ENCODE measurements at regions not wholly inside any gene's neighbourhood (a gene's known extent, or its start where the extent isn't known, plus 50 kb on each side); places are given as distances from the start of the nearest gene placed in this dataset.
"Not testable (repeated sequence)": the region's sequence is repeated elsewhere in the genome, so short reads cannot be mapped to it uniquely, and the experiment has no call there.

- TF ChIP-seq CTCF (IDR thresholded peaks at IDR 0.05) (no peak), FOXS1 (CRISPR knock-in tag; IDR thresholded peaks at IDR 0.05) (no peak), POLR2AphosphoS2 (conservative IDR thresholded peaks at IDR 0.05; ENCODE audit: low read length) (no peak)
These were observed 416.1 kb downstream of the NEBL start (continued) for GRCh38 chr10:20481054-20481453.

GRCh38 chr10:20480575-20480974, 416.5 kb downstream of the NEBL start:
- H3K4me1 ChIP-seq; H3K9me3 ChIP-seq; POLR2A ChIA-PET; CTCF ChIA-PET; H3K4me2 ChIP-seq; ATAC-seq; FAIRE-seq; H3K27ac ChIP-seq; DNase-seq (ENCODE audit: low read depth in 1 of 2, low spot score in 1 of 2); H3K4me3 ChIP-seq: not testable (repeated sequence)
- WGBS (ENCODE audit: missing lambda C conversion rate) = 5% methylated on average over 1 of the region's 1 CpG

GRCh38 chr10:20474064-20474463, 423.0 kb downstream of the NEBL start:
- POLR2A ChIA-PET = no interaction called here
- Histone ChIP-seq H3K9me3 (no peaks in the 10 kb centered on the region), H3K4me2 (no peak overlapping the region), H3K4me3 (no peak overlapping the region), H3K27ac (no peak overlapping the region), H3K4me1 (no peaks in the 10 kb centered on the region)
- ATAC-seq (no peak), DNase-seq (ENCODE audit: low read depth in 1 of 2, low spot score in 1 of 2) (no peak), FAIRE-seq (no peak)
- CTCF ChIA-PET = no interaction called here
- TF ChIP-seq KDM5A (IDR thresholded peaks at IDR 0.05) (no peak), GATA3 (IDR thresholded peaks at IDR 0.05; ENCODE audit: borderline replicate concordance) (no peak), SMC3 (IDR thresholded peaks at IDR 0.05) (no peak), HEYL (CRISPR knock-in tag; IDR thresholded peaks at IDR 0.05) (no peak), HOXB5 (CRISPR knock-in tag; IDR thresholded peaks at IDR 0.05) (no peak), POLR2AphosphoS2 (conservative IDR thresholded peaks at IDR 0.05; ENCODE audit: low read length) (no peak), ZNF302 (CRISPR knock-in tag; IDR thresholded peaks at IDR 0.05) (no peak), TFCP2L1 (CRISPR knock-in tag; IDR thresholded peaks at IDR 0.05) (no peak), MAX (IDR thresholded peaks at IDR 0.05) (no peak)
- WGBS (ENCODE audit: missing lambda C conversion rate) = 3% methylated on average over 2 of the region's 2 CpGs

GRCh38 chr10:20473023-20473760, 423.9 kb downstream of the NEBL start:
- no peak overlapping the region for H3K4me3 ChIP-seq
- H3K4me2 ChIP-seq = no peak overlapping the region
- ATAC-seq (no peak), DNase-seq (ENCODE audit: low read depth in 1 of 2, low spot score in 1 of 2) (no peak), FAIRE-seq (no peak)
- H3K9me3 ChIP-seq = no peaks in the 10 kb centered on the region
- TF ChIP-seq REST (IDR thresholded peaks at IDR 0.05) = no peak
- TF ChIP-seq SMC3 (IDR thresholded peaks at IDR 0.05) = no peak
- TF ChIP-seq HES2 (IDR thresholded peaks at IDR 0.05) = no peak
- TF ChIP-seq RAD21 (conservative IDR thresholded peaks at IDR 0.05 in 1 of 2, IDR thresholded peaks at IDR 0.05 in 1 of 2) = no peak
- TF ChIP-seq RNF2 (IDR thresholded peaks at IDR 0.05; ENCODE audit: borderline replicate concordance, low read depth) = no peak
- no peak for TF ChIP-seq ESRRA (IDR thresholded peaks at IDR 0.05; ENCODE audit: borderline replicate concordance, low read length)
- no peak for TF ChIP-seq EHMT2 (IDR thresholded peaks at IDR 0.05; ENCODE audit: low read depth)
- TF ChIP-seq MAFK (IDR thresholded peaks at IDR 0.05; ENCODE audit: partially characterized antibody) = no peak
- no peak for TF ChIP-seq CBX8 (IDR thresholded peaks at IDR 0.05)
- TF ChIP-seq RFX5 (IDR thresholded peaks at IDR 0.05) = no peak
- TF ChIP-seq HOXA7 (CRISPR knock-in tag; IDR thresholded peaks at IDR 0.05) = no peak
- no peak overlapping the region for H3K27ac ChIP-seq
- WGBS (ENCODE audit: missing lambda C conversion rate) = 11% methylated on average over 5 of the region's 5 CpGs
- POLR2A ChIA-PET = no interaction called here
- CTCF ChIA-PET = no interaction called here
- H3K4me1 ChIP-seq = no peaks in the 10 kb centered on the region

Measured in A549 (cell line).